ENCODE measurements at regions not wholly inside any gene's neighbourhood (a gene's known extent, or its start where the extent isn't known, plus 50 kb on each side); places are given as distances from the start of the nearest gene placed in this dataset.

DNA sequence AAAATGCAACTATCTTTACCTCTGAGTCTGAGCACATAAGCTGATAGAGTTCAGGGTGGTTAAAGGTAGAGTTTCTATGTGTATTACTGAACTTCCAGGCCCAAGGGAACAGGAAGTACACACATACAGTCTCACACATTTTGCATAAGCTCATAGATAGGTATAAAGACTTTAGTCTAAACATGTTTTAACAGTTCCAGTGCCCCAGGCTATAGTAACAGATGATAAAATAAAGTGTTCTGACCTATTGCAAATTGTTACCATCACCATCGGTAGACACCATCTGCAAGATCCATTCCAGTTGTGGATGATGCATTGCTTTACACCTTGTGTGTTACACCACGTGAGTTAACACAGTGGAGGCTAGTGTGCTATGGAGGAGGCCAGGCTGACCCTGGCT lies 95.8 kb downstream of the TMEM174 start:
- no peak overlapping the region for H3K14ac ChIP-seq (replicated peaks; ENCODE audit: low read depth, low read length)
- H2AK5ac ChIP-seq (ENCODE audit: low read depth, low read length): peak overlapping the region; percentile 33; the same call in 1 of the 2 replicates
- no peak overlapping the region for H2AFZ ChIP-seq (replicated peaks; ENCODE audit: low read length, poor library complexity)
- no peak overlapping the region for H4K8ac ChIP-seq (ENCODE audit: low read depth in 2 of 2, low read length in 2 of 2)
- no peak overlapping the region for H3K56ac ChIP-seq (ENCODE audit: extremely low read depth, insufficient read depth, low read length)
- no peak overlapping the region for H3K9ac ChIP-seq (ENCODE audit: low read depth, low read length)
- H3K4me3 ChIP-seq (ENCODE audit: insufficient read depth, low read depth, low read length): no peak overlapping the region
- no peaks in the 10 kb centered on the region for H3K36me3 ChIP-seq (ENCODE audit: control insufficient read depth, insufficient read depth, low read length)
- TF ChIP-seq, protein P1, sequence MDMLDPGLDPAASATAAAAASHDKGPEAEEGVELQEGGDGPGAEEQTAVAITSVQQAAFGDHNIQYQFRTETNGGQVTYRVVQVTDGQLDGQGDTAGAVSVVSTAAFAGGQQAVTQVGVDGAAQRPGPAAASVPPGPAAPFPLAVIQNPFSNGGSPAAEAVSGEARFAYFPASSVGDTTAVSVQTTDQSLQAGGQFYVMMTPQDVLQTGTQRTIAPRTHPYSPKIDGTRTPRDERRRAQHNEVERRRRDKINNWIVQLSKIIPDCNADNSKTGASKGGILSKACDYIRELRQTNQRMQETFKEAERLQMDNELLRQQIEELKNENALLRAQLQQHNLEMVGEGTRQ (IDR thresholded peaks at IDR 0.05; ENCODE audit: low read depth, low read length): no peak
- TF ChIP-seq MXI1 (IDR thresholded peaks at IDR 0.05; ENCODE audit: borderline replicate concordance, low read depth, low read length): no peak
- TF ChIP-seq RAD21 (IDR thresholded peaks at IDR 0.05; ENCODE audit: low read length): no peak
- no peak for TF ChIP-seq RFX5 (IDR thresholded peaks at IDR 0.05; ENCODE audit: low read depth, low read length)
- no peak for TF ChIP-seq CHD1 (IDR thresholded peaks at IDR 0.05; ENCODE audit: low read depth, low read length)
- no peak for TF ChIP-seq RCOR1 (IDR thresholded peaks at IDR 0.05; ENCODE audit: insufficient replicate concordance, low read length)
- TF ChIP-seq, protein P2, sequence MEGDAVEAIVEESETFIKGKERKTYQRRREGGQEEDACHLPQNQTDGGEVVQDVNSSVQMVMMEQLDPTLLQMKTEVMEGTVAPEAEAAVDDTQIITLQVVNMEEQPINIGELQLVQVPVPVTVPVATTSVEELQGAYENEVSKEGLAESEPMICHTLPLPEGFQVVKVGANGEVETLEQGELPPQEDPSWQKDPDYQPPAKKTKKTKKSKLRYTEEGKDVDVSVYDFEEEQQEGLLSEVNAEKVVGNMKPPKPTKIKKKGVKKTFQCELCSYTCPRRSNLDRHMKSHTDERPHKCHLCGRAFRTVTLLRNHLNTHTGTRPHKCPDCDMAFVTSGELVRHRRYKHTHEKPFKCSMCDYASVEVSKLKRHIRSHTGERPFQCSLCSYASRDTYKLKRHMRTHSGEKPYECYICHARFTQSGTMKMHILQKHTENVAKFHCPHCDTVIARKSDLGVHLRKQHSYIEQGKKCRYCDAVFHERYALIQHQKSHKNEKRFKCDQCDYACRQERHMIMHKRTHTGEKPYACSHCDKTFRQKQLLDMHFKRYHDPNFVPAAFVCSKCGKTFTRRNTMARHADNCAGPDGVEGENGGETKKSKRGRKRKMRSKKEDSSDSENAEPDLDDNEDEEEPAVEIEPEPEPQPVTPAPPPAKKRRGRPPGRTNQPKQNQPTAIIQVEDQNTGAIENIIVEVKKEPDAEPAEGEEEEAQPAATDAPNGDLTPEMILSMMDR (conservative IDR thresholded peaks at IDR 0.05; ENCODE audit: low read depth, low read length): no peak
- TF ChIP-seq, protein P3, sequence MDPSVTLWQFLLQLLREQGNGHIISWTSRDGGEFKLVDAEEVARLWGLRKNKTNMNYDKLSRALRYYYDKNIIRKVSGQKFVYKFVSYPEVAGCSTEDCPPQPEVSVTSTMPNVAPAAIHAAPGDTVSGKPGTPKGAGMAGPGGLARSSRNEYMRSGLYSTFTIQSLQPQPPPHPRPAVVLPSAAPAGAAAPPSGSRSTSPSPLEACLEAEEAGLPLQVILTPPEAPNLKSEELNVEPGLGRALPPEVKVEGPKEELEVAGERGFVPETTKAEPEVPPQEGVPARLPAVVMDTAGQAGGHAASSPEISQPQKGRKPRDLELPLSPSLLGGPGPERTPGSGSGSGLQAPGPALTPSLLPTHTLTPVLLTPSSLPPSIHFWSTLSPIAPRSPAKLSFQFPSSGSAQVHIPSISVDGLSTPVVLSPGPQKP (IDR thresholded peaks at IDR 0.05; ENCODE audit: borderline replicate concordance, low read depth, low read length): no peak
- no peak overlapping the region for H2AK9ac ChIP-seq (replicated peaks; ENCODE audit: low read depth, low read length, poor library complexity)
- H3K27ac ChIP-seq (ENCODE audit: insufficient read depth, low read length): no peak overlapping the region
- ATAC-seq (ENCODE audit: low read depth) (no peak), DNase-seq (no peak)
- H4K5ac ChIP-seq (ENCODE audit: low read depth, low read length): no peak overlapping the region
- H2BK5ac ChIP-seq (ENCODE audit: low read depth, low read length, poor library complexity, severe bottlenecking): no peak overlapping the region
- H3K79me1 ChIP-seq (ENCODE audit: low read depth in 1 of 2, low read length in 2 of 2): no peaks in the 10 kb centered on the region
- H3K4me1 ChIP-seq (ENCODE audit: control insufficient read depth, insufficient read depth, low read length): peaks cover 12% of the 10 kb centered on the region
- H3K4me2 ChIP-seq (ENCODE audit: low read depth, low read length): no peak overlapping the region
- ChIA-PET CTCF (no interaction called here), POLR2A (ENCODE audit: unreplicated experiment) (no interaction called here)
- H4K20me1 ChIP-seq (ENCODE audit: insufficient read depth, low read length): no peaks in the 10 kb centered on the region
- H3K23ac ChIP-seq (ENCODE audit: low read depth, low read length): no peak overlapping the region
- peaks cover 16% of the 10 kb centered on the region for H3K27me3 ChIP-seq (ENCODE audit: control insufficient read depth, insufficient read depth, low read length)
- no peak overlapping the region for H2BK15ac ChIP-seq (ENCODE audit: low read depth, low read length)
- in situ Hi-C loops (cut with MboI; ENCODE audit: low sequenced_read_pairs) (no loop called here), intact Hi-C loops (cut with micrococcal nuclease) (no loop called here), dilution Hi-C loops (cut with HindIII; ENCODE audit: low sequenced_read_pairs, unreplicated experiment) (no loop called here)
- H3K18ac ChIP-seq (ENCODE audit: low read depth, low read length): no peak overlapping the region
- H4K91ac ChIP-seq (ENCODE audit: insufficient read depth, low read depth, low read length): no peak overlapping the region
- BruUV-seq (replicated peaks): no TSS peak
- no peaks in the 10 kb centered on the region for H3K9me3 ChIP-seq (ENCODE audit: control insufficient read depth, insufficient read depth, low read length)
- H2BK20ac ChIP-seq (ENCODE audit: low read depth, low read length): no peak overlapping the region
- 100% methylated on average over 1 of the region's 2 CpGs; no CpG with 5 or more reads in 1 of the 2 experiments for WGBS, 2 experiments (ENCODE audit: extremely low coverage in 2 of 2, insufficient read length in 1 of 2)
- H3K9me1 ChIP-seq (ENCODE audit: insufficient read depth, low read length): peaks cover 5% of the 10 kb centered on the region; the same call in 1 of the 2 replicates
- H2BK120ac ChIP-seq (ENCODE audit: low read depth, low read length): no peak overlapping the region
- no peak overlapping the region; the same call in 1 of the 2 replicates for H3K4ac ChIP-seq (ENCODE audit: low read depth, low read length)

All from IMR-90 (cell line).